ENCODE measurements at regions not wholly inside any gene's neighbourhood (a gene's known extent, or its start where the extent isn't known, plus 50 kb on each side); places are given as distances from the start of the nearest gene placed in this dataset.

GRCh38 chr6:137794516-137795201 is 72.4 kb upstream of the TNFAIP3 start:
- H3K27me3 ChIP-seq (ENCODE audit: control insufficient read depth, insufficient read depth, low read length) = no peaks in the 10 kb centered on the region
- peaks cover 14% of the 10 kb centered on the region for H3K4me1 ChIP-seq (ENCODE audit: control insufficient read depth, insufficient read depth, low read length)
- no peaks in the 10 kb centered on the region for H3K9me3 ChIP-seq (replicated peaks; ENCODE audit: low read length)
- no peak overlapping the region for H3K4me3 ChIP-seq (ENCODE audit: low read length)
- H3K4me2 ChIP-seq (ENCODE audit: low read length) = no peak overlapping the region
- H3K9ac ChIP-seq (ENCODE audit: low read depth, low read length) = no peak overlapping the region
- H3K36me3 ChIP-seq (ENCODE audit: insufficient read depth, low read length) = no peaks in the 10 kb centered on the region

GRCh38 chr6:137795501-137795900 is 71.6 kb upstream of the TNFAIP3 start:
- H3K9ac ChIP-seq (ENCODE audit: low read depth, low read length) = no peak overlapping the region
- H3K4me2 ChIP-seq (ENCODE audit: low read length) = no peak overlapping the region
- no peaks in the 10 kb centered on the region for H3K36me3 ChIP-seq (ENCODE audit: insufficient read depth, low read length)
- H3K9me3 ChIP-seq (replicated peaks; ENCODE audit: low read length) = no peaks in the 10 kb centered on the region
- H3K4me3 ChIP-seq (ENCODE audit: low read length) = no peak overlapping the region
- H3K27me3 ChIP-seq (ENCODE audit: control insufficient read depth, insufficient read depth, low read length) = no peaks in the 10 kb centered on the region
- H3K4me1 ChIP-seq (ENCODE audit: control insufficient read depth, insufficient read depth, low read length) = peaks cover 17% of the 10 kb centered on the region

DNA sequence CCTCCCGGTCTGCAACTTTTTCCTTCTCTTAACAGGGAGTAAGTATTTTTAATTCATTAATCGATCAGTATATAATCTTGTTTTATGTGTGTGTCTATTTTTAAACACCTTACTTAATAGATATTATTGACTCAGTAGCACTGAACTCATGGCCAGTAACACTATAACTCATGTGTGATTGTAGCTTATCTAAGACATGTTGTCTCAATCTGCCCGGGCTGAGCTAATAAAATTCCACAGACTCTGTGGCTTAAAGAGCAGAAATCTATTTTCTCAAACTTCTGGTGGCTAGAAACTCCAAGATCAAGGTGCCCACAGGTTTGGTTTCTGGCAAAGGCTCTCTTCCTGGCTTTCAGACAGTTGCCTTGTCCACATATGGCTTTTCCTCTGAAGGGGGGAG is 68.8 kb upstream of the TNFAIP3 start:
- Histone ChIP-seq H3K36me3 (ENCODE audit: insufficient read depth, low read length) (no peaks in the 10 kb centered on the region), H3K4me1 (ENCODE audit: control insufficient read depth, insufficient read depth, low read length) (peaks cover 17% of the 10 kb centered on the region), H3K9ac (ENCODE audit: low read depth, low read length) (no peak overlapping the region), H3K27me3 (ENCODE audit: control insufficient read depth, insufficient read depth, low read length) (no peaks in the 10 kb centered on the region), H3K4me2 (ENCODE audit: low read length) (no peak overlapping the region), H3K9me3 (replicated peaks; ENCODE audit: low read length) (no peaks in the 10 kb centered on the region), H3K4me3 (ENCODE audit: low read length) (no peak overlapping the region)

GRCh38 chr6:137798846-137799245 is 68.2 kb upstream of the TNFAIP3 start:
- Histone ChIP-seq H3K36me3 (ENCODE audit: insufficient read depth, low read length) (no peaks in the 10 kb centered on the region), H3K27me3 (ENCODE audit: control insufficient read depth, insufficient read depth, low read length) (no peaks in the 10 kb centered on the region), H3K4me2 (ENCODE audit: low read length) (no peak overlapping the region), H3K9me3 (replicated peaks; ENCODE audit: low read length) (no peaks in the 10 kb centered on the region), H3K4me1 (ENCODE audit: control insufficient read depth, insufficient read depth, low read length) (peaks cover 18% of the 10 kb centered on the region), H3K9ac (ENCODE audit: low read depth, low read length) (no peak overlapping the region), H3K4me3 (ENCODE audit: low read length) (no peak overlapping the region)

- Histone ChIP-seq H3K36me3 (ENCODE audit: insufficient read depth, low read length) (no peaks in the 10 kb centered on the region), H3K4me3 (ENCODE audit: low read length) (no peak overlapping the region), H3K9me3 (replicated peaks; ENCODE audit: low read length) (no peaks in the 10 kb centered on the region), H3K4me1 (ENCODE audit: control insufficient read depth, insufficient read depth, low read length) (peaks cover 30% of the 10 kb centered on the region), H3K27me3 (ENCODE audit: control insufficient read depth, insufficient read depth, low read length) (no peaks in the 10 kb centered on the region), H3K4me2 (ENCODE audit: low read length) (no peak overlapping the region), H3K9ac (ENCODE audit: low read depth, low read length) (no peak overlapping the region)
Observed at GRCh38 chr6:137799950-137800568, 67.0 kb upstream of the TNFAIP3 start.

DNA sequence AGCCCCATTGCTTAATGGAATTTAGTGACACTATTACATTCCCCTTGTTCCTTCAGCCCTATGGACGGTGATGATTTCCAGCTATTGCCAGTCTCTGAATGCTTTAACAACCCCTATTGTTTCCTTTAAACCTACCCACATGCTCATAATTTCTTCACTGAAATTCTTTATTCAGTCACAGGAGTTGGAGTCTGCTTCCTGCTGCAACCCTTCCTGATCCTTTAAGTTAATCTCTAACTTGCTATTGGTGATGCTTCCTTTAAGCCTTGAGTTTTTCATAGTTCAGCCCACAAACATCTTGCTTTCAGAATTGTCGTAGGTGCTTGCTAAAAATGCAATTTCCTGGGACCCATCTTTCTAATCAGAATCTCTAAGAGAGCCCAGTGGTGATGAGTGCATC is 66.3 kb upstream of the TNFAIP3 start:
- Histone ChIP-seq H3K4me2 (ENCODE audit: low read length) (no peak overlapping the region), H3K36me3 (ENCODE audit: insufficient read depth, low read length) (no peaks in the 10 kb centered on the region), H3K4me1 (ENCODE audit: control insufficient read depth, insufficient read depth, low read length) (peaks cover 37% of the 10 kb centered on the region), H3K9ac (ENCODE audit: low read depth, low read length) (no peak overlapping the region), H3K27me3 (ENCODE audit: control insufficient read depth, insufficient read depth, low read length) (no peaks in the 10 kb centered on the region), H3K4me3 (ENCODE audit: low read length) (no peak overlapping the region), H3K9me3 (replicated peaks; ENCODE audit: low read length) (no peaks in the 10 kb centered on the region)

- Histone ChIP-seq H3K9ac (ENCODE audit: low read depth, low read length) (no peak overlapping the region), H3K4me2 (ENCODE audit: low read length) (no peak overlapping the region), H3K36me3 (ENCODE audit: insufficient read depth, low read length) (no peaks in the 10 kb centered on the region), H3K27me3 (ENCODE audit: control insufficient read depth, insufficient read depth, low read length) (no peaks in the 10 kb centered on the region), H3K4me1 (ENCODE audit: control insufficient read depth, insufficient read depth, low read length) (peaks cover 37% of the 10 kb centered on the region), H3K4me3 (ENCODE audit: low read length) (no peak overlapping the region), H3K9me3 (replicated peaks; ENCODE audit: low read length) (no peaks in the 10 kb centered on the region)
Observed at GRCh38 chr6:137801352-137802114, 65.5 kb upstream of the TNFAIP3 start.

DNA sequence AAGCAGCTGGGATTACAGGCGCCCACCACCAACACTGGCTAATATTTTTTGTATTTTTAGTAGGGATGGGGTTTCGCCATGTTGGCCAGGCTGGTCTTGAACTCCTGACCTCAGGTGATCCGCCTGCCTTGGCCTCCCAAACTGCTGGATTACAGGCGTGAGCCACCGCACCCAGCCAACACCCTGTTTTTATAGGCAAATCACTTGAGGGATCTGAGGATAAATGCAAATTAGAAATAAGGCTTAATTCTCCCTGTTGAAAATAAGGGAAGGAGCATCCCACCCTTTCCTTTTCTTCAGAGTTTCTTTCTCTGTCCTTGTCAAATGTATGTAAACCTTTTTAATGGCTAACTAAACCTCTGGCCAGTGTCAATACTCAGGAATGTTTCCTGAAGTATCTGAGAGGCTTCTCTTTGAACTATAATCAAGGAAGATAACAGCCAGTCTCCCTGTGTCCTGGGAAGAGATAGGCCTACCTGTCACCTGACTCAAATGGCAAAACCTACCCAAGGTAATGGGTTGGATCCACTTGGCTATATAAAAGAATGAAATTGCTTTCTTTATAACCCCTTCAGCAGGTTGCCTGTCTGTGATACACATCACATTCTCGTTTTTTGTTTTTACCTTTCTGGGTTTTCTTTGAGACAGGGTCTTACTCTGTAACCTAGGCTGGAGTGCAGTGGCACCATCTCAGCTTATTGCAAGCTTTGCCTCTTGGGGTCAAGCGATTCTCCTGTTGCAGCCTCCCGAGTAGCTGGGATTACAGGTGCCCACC is 64.5 kb upstream of the TNFAIP3 start:
- no peaks in the 10 kb centered on the region for H3K36me3 ChIP-seq (ENCODE audit: insufficient read depth, low read length)
- peaks cover 38% of the 10 kb centered on the region for H3K4me1 ChIP-seq (ENCODE audit: control insufficient read depth, insufficient read depth, low read length)
- no peak overlapping the region for H3K9ac ChIP-seq (ENCODE audit: low read depth, low read length)
- no peak overlapping the region for H3K4me3 ChIP-seq (ENCODE audit: low read length)
- no peak overlapping the region for H3K4me2 ChIP-seq (ENCODE audit: low read length)
- no peaks in the 10 kb centered on the region for H3K27me3 ChIP-seq (ENCODE audit: control insufficient read depth, insufficient read depth, low read length)
- no peaks in the 10 kb centered on the region for H3K9me3 ChIP-seq (replicated peaks; ENCODE audit: low read length)

DNA sequence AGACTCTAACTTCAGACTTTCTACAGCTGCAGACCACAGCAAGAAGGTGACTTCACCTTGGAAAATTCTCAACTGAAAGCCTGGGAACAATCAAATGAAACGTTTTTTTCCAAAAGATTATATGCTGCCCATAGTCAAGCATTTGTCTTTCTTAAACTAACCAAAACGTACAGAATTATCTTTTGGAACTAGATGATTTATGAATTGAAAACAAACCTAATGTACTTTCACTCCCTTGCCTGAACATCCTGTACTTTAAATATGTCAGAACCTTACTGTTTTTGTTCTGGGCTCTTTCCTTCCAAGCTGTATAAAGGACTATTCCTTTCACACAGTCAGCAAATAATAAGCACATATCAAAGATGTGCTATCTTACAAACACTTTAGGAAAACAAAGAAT is 62.4 kb upstream of the TNFAIP3 start:
- Histone ChIP-seq H3K4me1 (ENCODE audit: control insufficient read depth, insufficient read depth, low read length) (peaks cover 39% of the 10 kb centered on the region), H3K9me3 (replicated peaks; ENCODE audit: low read length) (no peaks in the 10 kb centered on the region), H3K36me3 (ENCODE audit: insufficient read depth, low read length) (no peaks in the 10 kb centered on the region), H3K4me2 (ENCODE audit: low read length) (no peak overlapping the region), H3K4me3 (ENCODE audit: low read length) (no peak overlapping the region), H3K27me3 (ENCODE audit: control insufficient read depth, insufficient read depth, low read length) (no peaks in the 10 kb centered on the region), H3K9ac (ENCODE audit: low read depth, low read length) (peak overlapping the region; percentile 3)

GRCh38 chr6:137805622-137806021 is 61.4 kb upstream of the TNFAIP3 start:
- H3K4me1 ChIP-seq (ENCODE audit: control insufficient read depth, insufficient read depth, low read length) = peaks cover 36% of the 10 kb centered on the region
- H3K4me2 ChIP-seq (ENCODE audit: low read length) = no peak overlapping the region
- H3K27me3 ChIP-seq (ENCODE audit: control insufficient read depth, insufficient read depth, low read length) = no peaks in the 10 kb centered on the region
- H3K9ac ChIP-seq (ENCODE audit: low read depth, low read length) = no peak overlapping the region
- H3K9me3 ChIP-seq (replicated peaks; ENCODE audit: low read length) = no peaks in the 10 kb centered on the region
- no peaks in the 10 kb centered on the region for H3K36me3 ChIP-seq (ENCODE audit: insufficient read depth, low read length)
- H3K4me3 ChIP-seq (ENCODE audit: low read length) = no peak overlapping the region

GRCh38 chr6:137806914-137807682 is 60.0 kb upstream of the TNFAIP3 start:
- Histone ChIP-seq H3K4me1 (ENCODE audit: control insufficient read depth, insufficient read depth, low read length) (peaks cover 47% of the 10 kb centered on the region), H3K9ac (ENCODE audit: low read depth, low read length) (no peak overlapping the region), H3K27me3 (ENCODE audit: control insufficient read depth, insufficient read depth, low read length) (no peaks in the 10 kb centered on the region), H3K36me3 (ENCODE audit: insufficient read depth, low read length) (no peaks in the 10 kb centered on the region), H3K4me2 (ENCODE audit: low read length) (no peak overlapping the region), H3K4me3 (ENCODE audit: low read length) (no peak overlapping the region), H3K9me3 (replicated peaks; ENCODE audit: low read length) (no peaks in the 10 kb centered on the region)
